ENCODE measurements at regions not wholly inside any gene's neighbourhood (a gene's known extent, or its start where the extent isn't known, plus 50 kb on each side); places are given as distances from the start of the nearest gene placed in this dataset.

GRCh38 chr12:123032736-123033391, 52.4 kb downstream of the ARL6IP4 start:
- TF ChIP-seq NR1H2 (CRISPR knock-in tag; IDR thresholded peaks at IDR 0.05; ENCODE audit: borderline replicate concordance, low read depth), result no peak
- TF ChIP-seq ZNF546 (CRISPR knock-in tag; conservative IDR thresholded peaks at IDR 0.05), result no peak
- TF ChIP-seq HNRNPL (IDR thresholded peaks at IDR 0.05; ENCODE audit: low read depth, low read length), result no peak

Measured in HepG2 (cell line).